HG03558 (cell line): ENCODE measurements at regions not wholly inside any gene's neighbourhood (a gene's known extent, or its start where the extent isn't known, plus 50 kb on each side); places are given as distances from the start of the nearest gene placed in this dataset.
"Not testable (repeated sequence)": the region's sequence is repeated elsewhere in the genome, so short reads cannot be mapped to it uniquely, and the experiment has no call there.

ENCODE experiments used
- ATAC-seq: cut with Tn5 transposase; IDR thresholded peaks from one replicate; pipeline ENCODE4 v1.9.1; 2021; ENCODE audit warnings: moderate number of reproducible peaks; ENCODE audit not compliant: unreplicated experiment; ENCODE audit errors: extremely low read depth

- ATAC-seq: no peak
Observed at GRCh38 chr6:164751395-164751794, 558.0 kb downstream of the C6orf118 start.

- ATAC-seq: no peak
Observed at GRCh38 chr6:164750128-164750527, 559.3 kb downstream of the C6orf118 start.

- ATAC-seq: no peak
Observed at GRCh38 chr6:164749221-164750064, 560.0 kb downstream of the C6orf118 start.

- ATAC-seq: no peak
Observed at GRCh38 chr6:164744301-164744700, 565.1 kb downstream of the C6orf118 start.

- no peak for ATAC-seq
Observed at GRCh38 chr6:164741938-164742451, 567.4 kb downstream of the C6orf118 start.

- ATAC-seq: not testable (repeated sequence)
Observed at GRCh38 chr6:164736090-164736489, 573.3 kb downstream of the C6orf118 start.

GRCh38 chr6:164731539-164731938, 577.9 kb downstream of the C6orf118 start:
- no peak for ATAC-seq

- no peak for ATAC-seq
Observed at GRCh38 chr6:164721460-164721859, 587.9 kb downstream of the C6orf118 start.

- ATAC-seq: no peak
Observed at GRCh38 chr6:164700497-164700896, 608.9 kb downstream of the C6orf118 start.

GRCh38 chr6:164695896-164696295, 613.5 kb downstream of the C6orf118 start:
- ATAC-seq: no peak

- no peak for ATAC-seq
Observed at GRCh38 chr6:164694386-164694785, 615.0 kb downstream of the C6orf118 start.

- no peak for ATAC-seq
Observed at GRCh38 chr6:164693944-164694343, 615.5 kb downstream of the C6orf118 start.

- no peak for ATAC-seq
Observed at GRCh38 chr6:164692772-164693510, 616.5 kb downstream of the C6orf118 start.

GRCh38 chr6:164690702-164691500, 618.5 kb downstream of the C6orf118 start:
- no peak for ATAC-seq

- ATAC-seq: no peak
Observed at GRCh38 chr6:164690241-164690640, 619.2 kb downstream of the C6orf118 start.

- ATAC-seq: no peak
Observed at GRCh38 chr6:164665328-164665727, 644.1 kb downstream of the C6orf118 start.

GRCh38 chr6:164663634-164664033, 645.8 kb downstream of the C6orf118 start:
- ATAC-seq: no peak

- no peak for ATAC-seq
Observed at GRCh38 chr6:164661716-164662115, 647.7 kb downstream of the C6orf118 start.

- no peak for ATAC-seq
Observed at GRCh38 chr6:164660781-164661180, 648.6 kb downstream of the C6orf118 start.

GRCh38 chr6:164640956-164641355, 668.4 kb downstream of the C6orf118 start:
- ATAC-seq: no peak
